Endothelial cell of umbilical vein (primary cell): ENCODE measurements at regions not wholly inside any gene's neighbourhood (a gene's known extent, or its start where the extent isn't known, plus 50 kb on each side); places are given as distances from the start of the nearest gene placed in this dataset.

Experiments
- CTCF ChIP-seq, 2 donors: IDR thresholded peaks; 1 replicate in 1 of 2; 2 replicates in 1 of 2; pipeline ENCODE4 v1.5.1; 2011; ENCODE audit warnings: low read length in 2 of 2, mild to moderate bottlenecking in 2 of 2, moderate library complexity in 2 of 2, control low read depth in 1 of 2, inconsistent platforms in 1 of 2, low read depth in 1 of 2; ENCODE audit not compliant: insufficient read depth in 1 of 2; ENCODE audit errors: extremely low read depth in 1 of 2
- EZH2 ChIP-seq: IDR thresholded peaks from 2 replicates; pipeline ENCODE4 v1.6.1; 2012; ENCODE audit warnings: borderline replicate concordance, low read depth, mild to moderate bottlenecking, moderate library complexity, low read length, inconsistent platforms; ENCODE audit not compliant: severe bottlenecking
- FOS ChIP-seq: IDR thresholded peaks from 2 replicates; pipeline ENCODE4 v1.6.1; 2011; ENCODE audit warnings: mild to moderate bottlenecking, low read length, moderate library complexity, borderline replicate concordance; ENCODE audit not compliant: insufficient read depth
- GATA2 ChIP-seq: IDR thresholded peaks from 2 replicates; pipeline ENCODE4 v1.7.0; 2011; ENCODE audit warnings: low read depth, mild to moderate bottlenecking, moderate library complexity, mixed read lengths, low read length; ENCODE audit not compliant: insufficient read length, insufficient read depth
- JUN ChIP-seq: IDR thresholded peaks from 2 replicates; pipeline ENCODE4 v1.6.1; 2011; ENCODE audit warnings: borderline replicate concordance, low read depth; ENCODE audit not compliant: insufficient read length, insufficient read depth
- MYC ChIP-seq: IDR thresholded peaks from one replicate; pipeline ENCODE4 v1.6.1; 2011; ENCODE audit warnings: mild to moderate bottlenecking, low read depth, low read length
- POLR2A ChIP-seq: IDR thresholded peaks from 2 replicates; pipeline ENCODE4 v1.6.1; 2012; ENCODE audit warnings: low read depth, mild to moderate bottlenecking, control low read depth, low read length
- POLR2AphosphoS5 ChIP-seq: IDR thresholded peaks from 2 replicates; pipeline ENCODE4 v1.6.1; 2012; ENCODE audit warnings: low read depth, mild to moderate bottlenecking, control low read depth, low read length, moderate library complexity; ENCODE audit not compliant: insufficient read depth

- no peak for TF ChIP-seq CTCF (IDR thresholded peaks at IDR 0.05; ENCODE audit: extremely low read depth in 1 of 2, insufficient read depth in 1 of 2, low read depth in 1 of 2, low read length in 2 of 2)
- no peak for TF ChIP-seq POLR2A
- no peak for TF ChIP-seq EZH2
- TF ChIP-seq POLR2AphosphoS5: no peak
- TF ChIP-seq MYC: no peak
- TF ChIP-seq FOS: no peak
- no peak for TF ChIP-seq JUN
- no peak for TF ChIP-seq GATA2
Observed at GRCh38 chr5:12322042-12322441, 417.8 kb upstream of the CTNND2 start.
